ENCODE measurements at regions not wholly inside any gene's neighbourhood (a gene's known extent, or its start where the extent isn't known, plus 50 kb on each side); places are given as distances from the start of the nearest gene placed in this dataset.

- H3K27me3 Mint-ChIP-seq (ENCODE audit: low read depth), result peaks cover 2% of the 10 kb centered on the region
- H3K9me3 Mint-ChIP-seq, result peaks cover 4% of the 10 kb centered on the region
- no peaks in the 10 kb centered on the region for H3K36me3 Mint-ChIP-seq (ENCODE audit: insufficient read depth)
- H3K4me1 Mint-ChIP-seq (ENCODE audit: low read depth), result no peaks in the 10 kb centered on the region
- H3K4me3 Mint-ChIP-seq, result no peak overlapping the region
- no peak for ATAC-seq
- no peak for DNase-seq
These were observed 54.7 kb upstream of the ZNF423 start for GRCh38 chr16:49910541-49911071.

GRCh38 chr16:49911430-49911829 lies 55.5 kb upstream of the ZNF423 start:
- ATAC-seq (no peak), DNase-seq (no peak)
- Mint-ChIP-seq H3K4me3 (no peak overlapping the region), H3K27me3 (ENCODE audit: low read depth) (peaks cover 2% of the 10 kb centered on the region), H3K9me3 (peaks cover 4% of the 10 kb centered on the region), H3K36me3 (ENCODE audit: insufficient read depth) (no peaks in the 10 kb centered on the region), H3K4me1 (ENCODE audit: low read depth) (no peaks in the 10 kb centered on the region)

- ATAC-seq (no peak), DNase-seq (no peak)
- Mint-ChIP-seq H3K9me3 (peaks cover 4% of the 10 kb centered on the region), H3K27me3 (ENCODE audit: low read depth) (peaks cover 2% of the 10 kb centered on the region), H3K36me3 (ENCODE audit: insufficient read depth) (no peaks in the 10 kb centered on the region), H3K4me3 (no peak overlapping the region), H3K4me1 (ENCODE audit: low read depth) (no peaks in the 10 kb centered on the region)
These were observed 56.8 kb upstream of the ZNF423 start for GRCh38 chr16:49912721-49913120.

- DNase-seq, result no peak
- H3K9me3 Mint-ChIP-seq, result peaks cover 4% of the 10 kb centered on the region
- no peaks in the 10 kb centered on the region for H3K36me3 Mint-ChIP-seq (ENCODE audit: insufficient read depth)
- H3K27me3 Mint-ChIP-seq (ENCODE audit: low read depth), result no peaks in the 10 kb centered on the region
- H3K4me1 Mint-ChIP-seq (ENCODE audit: low read depth), result no peaks in the 10 kb centered on the region
- H3K4me3 Mint-ChIP-seq, result no peak overlapping the region
- no peak for ATAC-seq
These were observed 57.8 kb upstream of the ZNF423 start for GRCh38 chr16:49913720-49914119.

GRCh38 chr16:49914657-49915056 lies 58.7 kb upstream of the ZNF423 start:
- ATAC-seq (no peak), DNase-seq (no peak)
- peaks cover 4% of the 10 kb centered on the region for H3K9me3 Mint-ChIP-seq
- no peaks in the 10 kb centered on the region for H3K27me3 Mint-ChIP-seq (ENCODE audit: low read depth)
- no peaks in the 10 kb centered on the region for H3K4me1 Mint-ChIP-seq (ENCODE audit: low read depth)
- no peak overlapping the region for H3K4me3 Mint-ChIP-seq
- H3K36me3 Mint-ChIP-seq (ENCODE audit: insufficient read depth), result no peaks in the 10 kb centered on the region

- H3K36me3 Mint-ChIP-seq (ENCODE audit: insufficient read depth), result no peaks in the 10 kb centered on the region
- H3K4me1 Mint-ChIP-seq (ENCODE audit: low read depth), result no peaks in the 10 kb centered on the region
- peaks cover 2% of the 10 kb centered on the region for H3K27me3 Mint-ChIP-seq (ENCODE audit: low read depth)
- no peak for DNase-seq
- no peaks in the 10 kb centered on the region for H3K9me3 Mint-ChIP-seq
- H3K4me3 Mint-ChIP-seq, result no peak overlapping the region
- no peak for ATAC-seq
These were observed 62.3 kb upstream of the ZNF423 start for GRCh38 chr16:49918257-49918656.

GRCh38 chr16:49919327-49919726 lies 63.4 kb upstream of the ZNF423 start:
- no peaks in the 10 kb centered on the region for H3K36me3 Mint-ChIP-seq (ENCODE audit: insufficient read depth)

GRCh38 chr16:49920397-49920796 lies 64.5 kb upstream of the ZNF423 start:
- H3K4me3 Mint-ChIP-seq, result no peak overlapping the region
- H3K36me3 Mint-ChIP-seq (ENCODE audit: insufficient read depth), result no peaks in the 10 kb centered on the region
- DNase-seq, result no peak
- H3K9me3 Mint-ChIP-seq, result no peaks in the 10 kb centered on the region
- no peaks in the 10 kb centered on the region for H3K4me1 Mint-ChIP-seq (ENCODE audit: low read depth)
- peaks cover 11% of the 10 kb centered on the region for H3K27me3 Mint-ChIP-seq (ENCODE audit: low read depth)
- no peak for ATAC-seq

More at GRCh38 chr16:49919327-49919726, 63.4 kb upstream of the ZNF423 start:
- Mint-ChIP-seq H3K4me1 (ENCODE audit: low read depth) (no peaks in the 10 kb centered on the region), H3K27me3 (ENCODE audit: low read depth) (peaks cover 5% of the 10 kb centered on the region), H3K9me3 (no peaks in the 10 kb centered on the region), H3K4me3 (no peak overlapping the region)
- DNase-seq (no peak), ATAC-seq (no peak)

GRCh38 chr16:49921106-49921505 lies 65.2 kb upstream of the ZNF423 start:
- Mint-ChIP-seq H3K36me3 (ENCODE audit: insufficient read depth) (no peaks in the 10 kb centered on the region), H3K27me3 (ENCODE audit: low read depth) (peaks cover 11% of the 10 kb centered on the region), H3K4me3 (no peak overlapping the region), H3K9me3 (no peaks in the 10 kb centered on the region), H3K4me1 (ENCODE audit: low read depth) (no peaks in the 10 kb centered on the region)
- DNase-seq (no peak), ATAC-seq (no peak)

GRCh38 chr16:49921791-49922456 lies 66.0 kb upstream of the ZNF423 start:
- H3K9me3 Mint-ChIP-seq, result no peaks in the 10 kb centered on the region
- no peaks in the 10 kb centered on the region for H3K36me3 Mint-ChIP-seq (ENCODE audit: insufficient read depth)
- no peak overlapping the region for H3K4me3 Mint-ChIP-seq
- peak; percentile 16 for DNase-seq
- peaks cover 11% of the 10 kb centered on the region for H3K27me3 Mint-ChIP-seq (ENCODE audit: low read depth)
- no peaks in the 10 kb centered on the region for H3K4me1 Mint-ChIP-seq (ENCODE audit: low read depth)
- no peak for ATAC-seq

- Mint-ChIP-seq H3K4me1 (ENCODE audit: low read depth) (no peaks in the 10 kb centered on the region), H3K9me3 (no peaks in the 10 kb centered on the region), H3K4me3 (no peak overlapping the region), H3K27me3 (ENCODE audit: low read depth) (peaks cover 13% of the 10 kb centered on the region), H3K36me3 (ENCODE audit: insufficient read depth) (no peaks in the 10 kb centered on the region)
- ATAC-seq, result no peak
- no peak for DNase-seq
These were observed 67.5 kb upstream of the ZNF423 start for GRCh38 chr16:49923411-49923810.

GRCh38 chr16:49924078-49924477 lies 68.2 kb upstream of the ZNF423 start:
- no peaks in the 10 kb centered on the region for H3K9me3 Mint-ChIP-seq
- ATAC-seq, result no peak
- peaks cover 13% of the 10 kb centered on the region for H3K27me3 Mint-ChIP-seq (ENCODE audit: low read depth)
- no peaks in the 10 kb centered on the region for H3K36me3 Mint-ChIP-seq (ENCODE audit: insufficient read depth)
- H3K4me1 Mint-ChIP-seq (ENCODE audit: low read depth), result no peaks in the 10 kb centered on the region
- DNase-seq, result no peak
- no peak overlapping the region for H3K4me3 Mint-ChIP-seq

GRCh38 chr16:49926941-49927340 lies 71.0 kb upstream of the ZNF423 start:
- Mint-ChIP-seq H3K4me3 (no peak overlapping the region), H3K4me1 (ENCODE audit: low read depth) (no peaks in the 10 kb centered on the region), H3K9me3 (no peaks in the 10 kb centered on the region), H3K36me3 (ENCODE audit: insufficient read depth) (no peaks in the 10 kb centered on the region), H3K27me3 (ENCODE audit: low read depth) (peaks cover 18% of the 10 kb centered on the region)
- no peak for DNase-seq
- ATAC-seq, result no peak

- DNase-seq (no peak), ATAC-seq (no peak)
- Mint-ChIP-seq H3K4me1 (ENCODE audit: low read depth) (no peaks in the 10 kb centered on the region), H3K27me3 (ENCODE audit: low read depth) (peaks cover 19% of the 10 kb centered on the region), H3K36me3 (ENCODE audit: insufficient read depth) (no peaks in the 10 kb centered on the region), H3K4me3 (no peak overlapping the region), H3K9me3 (no peaks in the 10 kb centered on the region)
These were observed 72.5 kb upstream of the ZNF423 start for GRCh38 chr16:49928176-49929041.

- DNase-seq (no peak), ATAC-seq (no peak)
- H3K9me3 Mint-ChIP-seq, result no peaks in the 10 kb centered on the region
- no peak overlapping the region for H3K4me3 Mint-ChIP-seq
- H3K27me3 Mint-ChIP-seq (ENCODE audit: low read depth), result peaks cover 15% of the 10 kb centered on the region
- H3K36me3 Mint-ChIP-seq (ENCODE audit: insufficient read depth), result no peaks in the 10 kb centered on the region
- H3K4me1 Mint-ChIP-seq (ENCODE audit: low read depth), result no peaks in the 10 kb centered on the region
These were observed 73.7 kb upstream of the ZNF423 start for GRCh38 chr16:49929626-49930025.
